ENCODE measurements at regions not wholly inside any gene's neighbourhood (a gene's known extent, or its start where the extent isn't known, plus 50 kb on each side); places are given as distances from the start of the nearest gene placed in this dataset.

DNA sequence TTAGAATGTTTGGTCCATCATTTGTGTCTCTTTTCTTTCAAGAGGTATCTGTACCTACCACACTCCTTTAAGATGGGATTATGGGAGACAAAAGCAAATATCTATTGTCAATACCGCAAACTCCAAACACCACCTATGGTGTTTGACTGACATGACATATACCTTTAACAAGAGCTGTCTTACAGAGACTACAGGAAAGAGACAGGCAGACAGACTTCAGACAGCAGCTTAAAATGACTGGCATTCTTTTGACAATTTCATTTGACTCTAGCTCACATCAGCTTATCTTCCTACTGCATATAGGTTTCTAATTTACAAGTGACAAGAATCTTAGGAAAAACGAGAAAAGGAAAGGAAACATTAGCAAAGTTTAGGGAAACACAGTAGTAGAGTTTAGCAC, 256.0 kb upstream of the TFAP2D start:
- H3K9ac ChIP-seq (ENCODE audit: low read depth, low read length): no peak overlapping the region
- H3K36me3 ChIP-seq (ENCODE audit: control insufficient read depth, insufficient read depth, low read length): no peaks in the 10 kb centered on the region
- H3K9me3 ChIP-seq (ENCODE audit: control insufficient read depth, insufficient read depth, low read length): no peaks in the 10 kb centered on the region
- H3K27me3 ChIP-seq (ENCODE audit: control insufficient read depth, insufficient read depth, low read length): no peaks in the 10 kb centered on the region
- no peak overlapping the region for H3K27ac ChIP-seq (ENCODE audit: low read depth, low read length)
- no peak overlapping the region for H3K4me3 ChIP-seq (ENCODE audit: low read depth, low read length)
- H3K4me1 ChIP-seq (ENCODE audit: control insufficient read depth, insufficient read depth, low read length): no peaks in the 10 kb centered on the region

DNA sequence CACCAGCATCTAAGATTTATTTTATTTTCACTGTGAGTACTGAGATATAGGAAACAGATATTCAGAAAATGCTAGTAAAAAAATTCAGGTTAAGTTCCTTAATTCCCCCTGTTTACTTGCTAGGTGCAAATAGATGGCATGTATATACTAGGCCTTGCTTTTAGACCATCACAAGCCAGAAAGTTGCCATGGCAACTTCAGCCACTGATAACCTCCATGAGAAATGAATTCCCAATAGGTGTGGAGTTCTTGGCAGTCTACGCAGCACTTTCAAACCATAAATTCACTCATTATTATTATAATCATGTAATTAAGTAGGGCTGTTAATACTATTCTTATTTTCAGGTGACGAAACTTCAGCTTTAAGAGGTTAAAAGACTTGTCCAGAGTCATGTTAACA, 251.6 kb upstream of the TFAP2D start:
- no peak overlapping the region for H3K9ac ChIP-seq (ENCODE audit: low read depth, low read length)
- H3K27me3 ChIP-seq (ENCODE audit: control insufficient read depth, insufficient read depth, low read length): no peaks in the 10 kb centered on the region
- H3K4me3 ChIP-seq (ENCODE audit: low read depth, low read length): no peak overlapping the region
- no peaks in the 10 kb centered on the region for H3K36me3 ChIP-seq (ENCODE audit: control insufficient read depth, insufficient read depth, low read length)
- no peaks in the 10 kb centered on the region for H3K9me3 ChIP-seq (ENCODE audit: control insufficient read depth, insufficient read depth, low read length)
- no peaks in the 10 kb centered on the region for H3K4me1 ChIP-seq (ENCODE audit: control insufficient read depth, insufficient read depth, low read length)
- H3K27ac ChIP-seq (ENCODE audit: low read depth, low read length): no peak overlapping the region

DNA sequence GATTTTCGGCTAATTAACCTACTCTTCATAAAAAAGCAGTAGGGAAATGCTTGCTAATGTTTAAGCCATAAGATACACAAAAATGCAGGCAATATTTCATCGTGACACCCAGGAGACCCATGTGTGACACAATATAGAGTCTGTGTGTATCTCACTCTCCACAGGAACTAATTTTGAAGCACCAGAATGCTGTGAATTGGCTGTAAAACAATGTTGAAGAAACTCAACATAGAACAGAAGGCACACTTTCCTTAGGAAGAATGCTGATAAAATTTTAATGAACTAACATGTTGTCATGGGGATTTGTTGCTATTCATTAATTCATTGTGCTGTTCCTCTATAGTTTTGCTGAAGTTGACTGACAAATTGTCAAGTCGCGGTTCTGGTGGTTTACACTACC, 249.4 kb upstream of the TFAP2D start:
- Histone ChIP-seq H3K9me3 (ENCODE audit: control insufficient read depth, insufficient read depth, low read length) (no peaks in the 10 kb centered on the region), H3K4me1 (ENCODE audit: control insufficient read depth, insufficient read depth, low read length) (no peaks in the 10 kb centered on the region), H3K27me3 (ENCODE audit: control insufficient read depth, insufficient read depth, low read length) (no peaks in the 10 kb centered on the region), H3K27ac (ENCODE audit: low read depth, low read length) (no peak overlapping the region), H3K4me3 (ENCODE audit: low read depth, low read length) (no peak overlapping the region), H3K9ac (ENCODE audit: low read depth, low read length) (no peak overlapping the region), H3K36me3 (ENCODE audit: control insufficient read depth, insufficient read depth, low read length) (no peaks in the 10 kb centered on the region)

DNA sequence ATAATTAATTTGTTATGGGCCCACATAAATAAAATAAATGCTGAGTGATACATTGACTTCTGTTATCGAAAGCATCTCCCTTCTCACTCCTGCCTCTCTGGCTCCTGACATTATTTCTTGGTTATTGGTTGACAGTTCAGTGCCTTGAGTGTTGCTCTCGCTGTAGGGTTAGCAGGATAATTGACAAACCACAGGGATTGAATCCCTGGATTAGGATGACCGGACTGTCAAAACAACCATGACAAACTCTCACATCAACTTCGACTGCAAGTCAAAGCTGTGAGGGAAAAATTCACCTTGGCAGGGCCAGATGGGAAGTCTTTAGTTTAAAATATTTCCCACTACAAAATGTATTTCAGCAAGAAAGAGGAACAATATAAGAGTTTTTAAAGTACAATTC, 245.4 kb upstream of the TFAP2D start:
- no peaks in the 10 kb centered on the region for H3K4me1 ChIP-seq (ENCODE audit: control insufficient read depth, insufficient read depth, low read length)
- no peak overlapping the region for H3K27ac ChIP-seq (ENCODE audit: low read depth, low read length)
- no peak overlapping the region for H3K4me3 ChIP-seq (ENCODE audit: low read depth, low read length)
- no peaks in the 10 kb centered on the region for H3K9me3 ChIP-seq (ENCODE audit: control insufficient read depth, insufficient read depth, low read length)
- H3K27me3 ChIP-seq (ENCODE audit: control insufficient read depth, insufficient read depth, low read length): no peaks in the 10 kb centered on the region
- no peaks in the 10 kb centered on the region for H3K36me3 ChIP-seq (ENCODE audit: control insufficient read depth, insufficient read depth, low read length)
- H3K9ac ChIP-seq (ENCODE audit: low read depth, low read length): no peak overlapping the region

DNA sequence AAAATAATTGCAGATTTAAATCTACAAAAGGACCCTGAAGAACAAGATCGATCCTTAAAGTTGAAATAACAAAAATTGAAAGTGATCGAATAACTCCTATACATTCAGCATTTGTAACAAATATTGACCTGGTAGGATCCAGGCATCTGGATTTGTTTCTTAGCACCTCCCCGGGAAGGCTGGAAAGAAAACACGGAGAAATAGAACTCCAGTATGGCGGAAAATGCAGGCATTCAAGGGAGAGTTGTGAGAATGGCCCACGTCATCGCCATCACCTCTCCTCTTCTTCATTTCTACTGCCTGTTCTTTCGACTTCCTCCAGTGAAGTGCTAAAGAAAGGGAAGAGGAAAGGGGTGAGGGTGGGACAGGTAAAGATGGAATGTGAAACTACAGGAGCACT, 242.3 kb upstream of the TFAP2D start:
- no peak overlapping the region for H3K9ac ChIP-seq (ENCODE audit: low read depth, low read length)
- H3K36me3 ChIP-seq (ENCODE audit: control insufficient read depth, insufficient read depth, low read length): no peaks in the 10 kb centered on the region
- no peaks in the 10 kb centered on the region for H3K9me3 ChIP-seq (ENCODE audit: control insufficient read depth, insufficient read depth, low read length)
- no peaks in the 10 kb centered on the region for H3K27me3 ChIP-seq (ENCODE audit: control insufficient read depth, insufficient read depth, low read length)
- H3K4me3 ChIP-seq (ENCODE audit: low read depth, low read length): no peak overlapping the region
- no peak overlapping the region for H3K27ac ChIP-seq (ENCODE audit: low read depth, low read length)
- H3K4me1 ChIP-seq (ENCODE audit: control insufficient read depth, insufficient read depth, low read length): no peaks in the 10 kb centered on the region

DNA sequence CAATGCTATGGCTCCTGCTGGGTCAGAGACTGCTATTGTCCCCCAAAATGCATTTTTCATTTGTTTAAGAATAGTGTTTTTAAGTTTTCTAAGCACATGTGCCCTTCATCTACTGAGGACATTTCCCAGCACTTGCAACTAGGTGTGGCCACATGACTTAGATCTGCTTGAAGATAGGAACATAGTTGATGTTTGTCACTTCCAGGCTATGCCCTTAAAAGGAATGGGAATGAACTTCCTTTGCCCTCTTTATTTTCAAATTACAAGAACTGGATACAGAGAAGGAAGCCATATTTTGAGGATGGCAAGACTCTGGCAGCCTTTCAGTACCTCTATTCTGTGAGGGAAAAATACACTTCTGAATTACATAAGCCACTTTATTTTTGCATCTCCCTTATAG, 203.0 kb upstream of the TFAP2D start:
- Histone ChIP-seq H3K36me3 (ENCODE audit: control insufficient read depth, insufficient read depth, low read length) (no peaks in the 10 kb centered on the region), H3K27me3 (ENCODE audit: control insufficient read depth, insufficient read depth, low read length) (no peaks in the 10 kb centered on the region), H3K27ac (ENCODE audit: low read depth, low read length) (no peak overlapping the region), H3K9me3 (ENCODE audit: control insufficient read depth, insufficient read depth, low read length) (no peaks in the 10 kb centered on the region), H3K4me3 (ENCODE audit: low read depth, low read length) (no peak overlapping the region), H3K4me1 (ENCODE audit: control insufficient read depth, insufficient read depth, low read length) (no peaks in the 10 kb centered on the region), H3K9ac (ENCODE audit: low read depth, low read length) (no peak overlapping the region)

DNA sequence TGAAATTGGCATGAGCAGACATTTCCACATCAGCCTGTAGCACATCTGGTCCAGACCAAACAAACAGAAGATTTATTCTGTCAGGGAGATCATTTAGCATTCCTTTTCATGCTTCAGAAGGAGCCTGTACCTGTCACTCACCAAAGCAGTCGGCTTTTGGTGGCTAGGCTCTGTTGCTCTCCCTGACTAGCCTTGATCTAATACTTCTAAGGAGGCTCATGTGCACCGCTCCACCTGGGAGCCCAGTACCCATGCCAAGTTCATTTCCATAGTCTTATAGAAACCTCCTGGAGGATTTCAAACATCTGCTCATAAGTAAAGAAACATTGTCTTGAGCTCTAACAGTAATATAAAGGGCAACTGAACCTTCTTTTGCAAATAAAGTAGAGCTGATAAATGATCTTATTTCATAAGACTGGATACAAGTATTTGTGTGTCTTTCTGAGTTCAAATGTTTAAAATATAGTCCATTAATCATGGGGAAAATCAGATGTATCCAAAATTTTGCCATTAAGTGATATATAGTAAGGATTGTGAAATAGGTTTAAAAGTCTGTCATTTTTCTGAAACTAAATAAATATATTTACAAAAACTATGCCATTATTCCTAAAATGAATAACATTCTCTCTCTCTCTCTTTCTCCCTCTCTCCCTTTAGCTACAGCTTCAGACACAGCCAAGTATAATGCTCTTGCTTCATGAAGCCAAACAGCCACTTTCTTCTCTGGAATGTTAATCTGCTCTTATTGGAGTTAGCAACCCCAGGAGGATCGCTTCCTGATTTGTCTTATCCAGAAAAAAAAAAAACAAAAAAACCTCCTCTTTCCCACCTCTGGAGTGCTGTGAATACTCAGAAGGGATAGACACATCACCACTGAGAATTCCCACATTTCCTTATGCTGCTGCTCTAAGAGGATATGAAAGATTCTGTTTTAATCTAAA, 192.7 kb upstream of the TFAP2D start:
- Histone ChIP-seq H3K27ac (ENCODE audit: low read depth, low read length) (no peak overlapping the region), H3K9me3 (ENCODE audit: control insufficient read depth, insufficient read depth, low read length) (no peaks in the 10 kb centered on the region), H3K9ac (ENCODE audit: low read depth, low read length) (no peak overlapping the region), H3K36me3 (ENCODE audit: control insufficient read depth, insufficient read depth, low read length) (no peaks in the 10 kb centered on the region), H3K4me3 (ENCODE audit: low read depth, low read length) (no peak overlapping the region), H3K4me1 (ENCODE audit: control insufficient read depth, insufficient read depth, low read length) (peaks cover 6% of the 10 kb centered on the region), H3K27me3 (ENCODE audit: control insufficient read depth, insufficient read depth, low read length) (no peaks in the 10 kb centered on the region)

DNA sequence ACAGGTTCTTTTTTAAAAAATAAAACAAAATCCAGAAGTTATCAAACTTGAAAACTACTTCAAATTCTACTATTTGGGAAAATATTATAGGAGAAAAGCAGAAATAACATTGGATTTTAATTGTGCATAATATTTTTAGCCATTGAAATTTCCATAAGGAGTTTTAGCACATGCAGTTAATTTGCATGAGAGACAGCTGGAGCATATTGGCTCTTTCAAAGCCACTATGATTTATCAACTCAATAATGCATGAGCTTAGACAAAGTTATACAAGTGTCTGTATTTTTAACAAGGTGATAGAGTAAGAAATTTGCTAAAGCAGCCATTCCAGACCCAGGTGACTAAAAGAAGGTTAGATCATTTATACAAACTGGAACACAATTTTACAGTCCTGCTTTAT, 189.0 kb upstream of the TFAP2D start:
- H3K4me1 ChIP-seq (ENCODE audit: control insufficient read depth, insufficient read depth, low read length): peaks cover 6% of the 10 kb centered on the region
- no peaks in the 10 kb centered on the region for H3K9me3 ChIP-seq (ENCODE audit: control insufficient read depth, insufficient read depth, low read length)
- no peaks in the 10 kb centered on the region for H3K36me3 ChIP-seq (ENCODE audit: control insufficient read depth, insufficient read depth, low read length)
- no peak overlapping the region for H3K27ac ChIP-seq (ENCODE audit: low read depth, low read length)
- no peaks in the 10 kb centered on the region for H3K27me3 ChIP-seq (ENCODE audit: control insufficient read depth, insufficient read depth, low read length)
- H3K4me3 ChIP-seq (ENCODE audit: low read depth, low read length): no peak overlapping the region
- no peak overlapping the region for H3K9ac ChIP-seq (ENCODE audit: low read depth, low read length)

DNA sequence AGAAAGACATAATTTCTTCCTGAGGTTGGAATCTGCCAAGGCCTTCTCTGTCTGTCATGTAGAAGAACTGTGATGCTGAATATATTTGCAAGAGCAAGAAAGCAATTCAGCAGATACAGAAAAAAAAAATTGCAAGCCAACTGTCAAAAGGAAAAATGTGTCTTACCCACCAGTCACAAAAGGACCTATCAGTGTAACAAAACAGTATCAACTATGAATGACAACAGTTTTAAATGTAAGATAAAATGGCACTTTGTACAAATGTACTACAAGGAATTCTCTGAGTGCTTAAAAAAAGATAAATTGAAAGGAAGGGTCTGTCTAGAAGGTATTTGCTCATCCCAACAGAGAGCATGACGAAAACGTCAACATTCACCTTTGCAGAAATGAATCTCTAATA, 185.3 kb upstream of the TFAP2D start:
- Histone ChIP-seq H3K9ac (ENCODE audit: low read depth, low read length) (no peak overlapping the region), H3K4me3 (ENCODE audit: low read depth, low read length) (no peak overlapping the region), H3K4me1 (ENCODE audit: control insufficient read depth, insufficient read depth, low read length) (no peaks in the 10 kb centered on the region), H3K27me3 (ENCODE audit: control insufficient read depth, insufficient read depth, low read length) (no peaks in the 10 kb centered on the region), H3K9me3 (ENCODE audit: control insufficient read depth, insufficient read depth, low read length) (no peaks in the 10 kb centered on the region), H3K27ac (ENCODE audit: low read depth, low read length) (no peak overlapping the region), H3K36me3 (ENCODE audit: control insufficient read depth, insufficient read depth, low read length) (no peaks in the 10 kb centered on the region)

DNA sequence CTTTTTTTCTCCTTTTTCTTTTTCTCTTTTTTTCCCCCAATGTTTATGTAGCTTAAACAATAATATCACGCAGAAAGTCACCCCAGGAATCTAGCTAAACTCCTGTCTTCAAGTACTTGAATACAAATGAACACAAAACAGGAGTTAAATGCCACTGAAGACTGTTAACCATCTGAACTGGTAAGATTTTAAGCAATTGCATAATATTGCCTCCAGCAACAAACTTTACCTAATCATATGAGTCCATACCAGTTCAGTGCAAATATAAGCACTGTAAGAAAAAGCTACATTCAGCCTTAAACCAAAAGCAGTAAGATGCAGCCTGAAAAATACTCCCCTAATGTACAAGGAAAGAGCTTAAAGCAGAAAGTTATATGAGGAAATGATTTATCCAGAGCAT, 173.9 kb upstream of the TFAP2D start:
- Histone ChIP-seq H3K27ac (ENCODE audit: low read depth, low read length) (no peak overlapping the region), H3K4me1 (ENCODE audit: control insufficient read depth, insufficient read depth, low read length) (peaks cover 7% of the 10 kb centered on the region; the same call in 1 of the 2 replicates), H3K4me3 (ENCODE audit: low read depth, low read length) (no peak overlapping the region), H3K9me3 (ENCODE audit: control insufficient read depth, insufficient read depth, low read length) (no peaks in the 10 kb centered on the region), H3K36me3 (ENCODE audit: control insufficient read depth, insufficient read depth, low read length) (no peaks in the 10 kb centered on the region), H3K9ac (ENCODE audit: low read depth, low read length) (no peak overlapping the region), H3K27me3 (ENCODE audit: control insufficient read depth, insufficient read depth, low read length) (no peaks in the 10 kb centered on the region)

DNA sequence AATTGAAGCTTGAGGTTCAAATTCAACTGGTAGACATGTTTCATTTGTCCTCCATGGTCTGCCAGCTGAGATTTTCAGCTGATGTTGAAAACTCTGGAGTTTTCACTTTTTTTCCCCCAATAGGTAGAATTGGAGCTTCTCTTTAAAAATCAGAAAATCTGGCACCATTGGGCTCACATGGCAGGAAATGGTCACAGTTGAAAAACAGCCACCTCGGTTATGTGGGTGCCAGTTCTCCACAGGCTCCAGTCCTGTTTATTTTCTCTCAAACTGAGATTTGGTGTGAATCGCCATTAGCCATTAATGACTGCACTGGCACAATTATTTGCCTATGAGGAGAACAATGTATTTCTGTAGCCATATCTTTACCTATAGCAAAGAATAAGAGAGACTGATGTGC, 171.4 kb upstream of the TFAP2D start:
- peaks cover 7% of the 10 kb centered on the region; the same call in 1 of the 2 replicates for H3K4me1 ChIP-seq (ENCODE audit: control insufficient read depth, insufficient read depth, low read length)
- no peak overlapping the region for H3K27ac ChIP-seq (ENCODE audit: low read depth, low read length)
- H3K9ac ChIP-seq (ENCODE audit: low read depth, low read length): no peak overlapping the region
- H3K27me3 ChIP-seq (ENCODE audit: control insufficient read depth, insufficient read depth, low read length): no peaks in the 10 kb centered on the region
- no peaks in the 10 kb centered on the region for H3K36me3 ChIP-seq (ENCODE audit: control insufficient read depth, insufficient read depth, low read length)
- H3K4me3 ChIP-seq (ENCODE audit: low read depth, low read length): no peak overlapping the region
- H3K9me3 ChIP-seq (ENCODE audit: control insufficient read depth, insufficient read depth, low read length): no peaks in the 10 kb centered on the region
